Endothelial cell of umbilical vein (primary cell): ENCODE measurements at regions not wholly inside any gene's neighbourhood (a gene's known extent, or its start where the extent isn't known, plus 50 kb on each side); places are given as distances from the start of the nearest gene placed in this dataset.
"Not testable (repeated sequence)": the region's sequence is repeated elsewhere in the genome, so short reads cannot be mapped to it uniquely, and the experiment has no call there.

ENCODE experiments used
- BruUV-seq: library from RNA; stranded (reverse); fragments of 400-500 nt; replicated peaks from 2 replicates; lab custom pipeline; 2021; lab: Mats Ljungman, UMichigan
- CTCF ChIA-PET: fragments of 300-600, 350-600 bp; sonication (Branson Sonifier 250); formaldehyde crosslinking; loops from one replicate; lab custom pipeline; 2021; ENCODE audit warnings: antibody characterized with exemption, inconsistent platforms; lab: Charles Lee
- POLR2A ChIA-PET: fragments of 300-600, 350-600 bp; sonication (Branson Sonifier 250); formaldehyde crosslinking; loops from one replicate; lab custom pipeline; 2021; ENCODE audit warnings: antibody characterized with exemption, inconsistent platforms; lab: Charles Lee
- DNase-seq: peaks from one replicate; pipeline ENCODE4 v3.0.0-alpha.2; 2011; ENCODE audit warnings: low read depth, low spot score
- FAIRE-seq: peaks from 2 replicates; lab custom pipeline; 2011; peaks lifted over from hg19 to GRCh38; lab: Jason Lieb, UNC
- H2AFZ ChIP-seq: 2 replicates; pipeline ENCODE4 v1.6.0; 2012; ENCODE audit warnings: low read depth, low read length, control low read depth, inconsistent platforms
- H3K27ac ChIP-seq: 2 replicates; pipeline ENCODE4 v1.5.1; 2011; ENCODE audit warnings: low read depth, mild to moderate bottlenecking, control low read depth, low read length, moderate library complexity; ENCODE audit not compliant: insufficient read depth
- H3K27me3 ChIP-seq, 2 experiments: 2 replicates each; pipeline versions ENCODE4 v1.6.0 to v1.6.1; 2011; ENCODE audit warnings: low read length in 2 of 2, mixed read lengths in 1 of 2; ENCODE audit not compliant: control insufficient read depth in 2 of 2, insufficient read depth in 2 of 2
- H3K36me3 ChIP-seq, 2 experiments: 2 replicates in 1 of 2; 3 replicates in 1 of 2; pipeline ENCODE4 v1.5.1; 2011; ENCODE audit warnings: low read length in 2 of 2, mild to moderate bottlenecking in 1 of 2, moderate library complexity in 1 of 2; ENCODE audit not compliant: control insufficient read depth in 2 of 2, insufficient read depth in 2 of 2; ENCODE audit errors: extremely low read depth in 1 of 2
- H3K4me1 ChIP-seq: 3 replicates; pipeline ENCODE4 v1.5.1; 2011; ENCODE audit warnings: mild to moderate bottlenecking, low read length; ENCODE audit not compliant: control insufficient read depth, insufficient read depth; ENCODE audit errors: extremely low read depth
- H3K4me2 ChIP-seq: 2 replicates; pipeline ENCODE4 v1.6.1; 2011; ENCODE audit warnings: low read length, control low read depth, mixed read lengths; ENCODE audit not compliant: insufficient read depth
- H3K4me3 ChIP-seq, 3 experiments: fragments of 200-600 bp in 1 of 3; sonication (generic), shearing (Covaris generic) in 1 of 3; replicated peaks in 1 of 3; 2 replicates each; pipeline ENCODE4 v1.5.1; 2011 to 2016; ENCODE audit warnings: control low read depth in 3 of 3, low read length in 3 of 3, mild to moderate bottlenecking in 2 of 3, inconsistent platforms in 1 of 3, low read depth in 1 of 3, moderate library complexity in 1 of 3; ENCODE audit not compliant: insufficient read depth in 1 of 3
- H3K79me2 ChIP-seq: 2 replicates; pipeline ENCODE4 v1.6.0; 2012; ENCODE audit warnings: low read length, inconsistent platforms; ENCODE audit not compliant: control insufficient read depth, insufficient read depth
- H3K9ac ChIP-seq: replicated peaks from 2 replicates; pipeline ENCODE3; 2011; ENCODE audit warnings: low read length, control low read depth; ENCODE audit not compliant: insufficient read depth; ENCODE audit errors: extremely low read depth
- H3K9me1 ChIP-seq: replicated peaks from 3 replicates; pipeline ENCODE4 v1.6.0; 2011; ENCODE audit warnings: mild to moderate bottlenecking, low read length; ENCODE audit not compliant: control insufficient read depth, insufficient read depth; ENCODE audit errors: extremely low read depth
- H3K9me3 ChIP-seq: replicated peaks from 2 replicates; pipeline ENCODE4 v1.5.1; 2012; ENCODE audit warnings: low read length, inconsistent platforms; ENCODE audit not compliant: control insufficient read depth, insufficient read depth
- H4K20me1 ChIP-seq: replicated peaks from 2 replicates; pipeline ENCODE3; 2011; ENCODE audit warnings: mild to moderate bottlenecking, low read length; ENCODE audit not compliant: control insufficient read depth, insufficient read depth; ENCODE audit errors: extremely low read depth
- dilution Hi-C: fragments of 300-500 bp; cut with MboI; formaldehyde crosslinking; loops from one replicate; pipeline ENCODE4 v1.15.0; 2019; ENCODE audit warnings: low sequenced_read_pairs; ENCODE audit not compliant: extremely low pct_ligation_motif_present
- intact Hi-C: fragments of 100-400 bp; cut with micrococcal nuclease; formaldehyde crosslinking; loops from one replicate; pipeline ENCODE4 v1.10.0; 2022

DNA sequence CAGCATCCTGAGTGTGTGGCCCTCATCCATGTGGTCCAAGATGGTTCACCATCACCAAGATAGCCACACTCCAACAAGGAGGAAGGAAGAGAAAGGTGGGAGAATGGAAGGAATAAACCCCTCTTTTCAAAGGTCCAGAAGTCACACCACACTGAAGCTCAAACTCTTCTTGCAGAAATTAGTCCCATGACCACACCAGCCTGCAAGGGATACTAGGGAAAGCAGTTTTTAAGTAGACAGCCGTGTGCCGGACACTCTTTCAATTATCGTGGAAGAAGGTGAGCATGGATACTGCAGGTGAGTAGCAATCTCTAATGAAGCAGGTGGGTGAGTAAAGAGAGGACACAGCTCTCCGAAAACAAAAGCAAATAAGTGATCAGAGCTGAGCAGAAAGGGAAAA lies 191.7 kb upstream of the IRF2BP2 start:
- H3K27me3 ChIP-seq, H3K4me3 ChIP-seq, H3K4me2 ChIP-seq, FAIRE-seq, CTCF ChIA-PET, H3K9ac ChIP-seq, H3K9me1 ChIP-seq, dilution Hi-C loops, H3K27ac ChIP-seq, H3K79me2 ChIP-seq, H3K4me1 ChIP-seq, H4K20me1 ChIP-seq, POLR2A ChIA-PET, H3K36me3 ChIP-seq, H3K9me3 ChIP-seq, BruUV-seq, intact Hi-C loops, H2AFZ ChIP-seq, DNase-seq: not testable (repeated sequence)

GRCh38 chr1:234801147-234801546 lies 191.2 kb upstream of the IRF2BP2 start:
- H3K4me3 ChIP-seq, H3K9ac ChIP-seq, CTCF ChIA-PET, H3K36me3 ChIP-seq, DNase-seq, H4K20me1 ChIP-seq, H3K27me3 ChIP-seq, H3K27ac ChIP-seq, H3K9me1 ChIP-seq, H3K9me3 ChIP-seq, H2AFZ ChIP-seq, H3K4me1 ChIP-seq, POLR2A ChIA-PET, H3K4me2 ChIP-seq, dilution Hi-C loops, intact Hi-C loops, FAIRE-seq, H3K79me2 ChIP-seq, BruUV-seq: not testable (repeated sequence)

DNA sequence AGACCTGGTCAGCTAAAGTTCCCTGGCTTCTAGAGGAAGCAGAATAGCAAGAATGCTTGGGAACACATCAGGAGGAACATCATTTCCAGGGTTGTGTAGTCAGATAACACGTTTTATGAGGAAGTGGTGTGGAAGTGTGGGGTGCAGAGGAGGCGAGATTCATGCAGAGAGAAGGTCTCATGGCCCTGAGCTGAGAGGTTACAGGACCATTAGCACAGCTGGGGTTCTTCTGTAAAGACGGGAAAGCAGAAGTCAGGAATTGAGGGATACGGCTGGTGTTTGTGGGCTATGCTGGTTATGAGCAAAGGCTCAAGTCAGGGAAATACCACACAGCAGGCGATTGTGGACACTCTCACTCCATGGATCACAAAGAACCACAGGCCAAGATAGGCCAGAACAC lies 190.6 kb upstream of the IRF2BP2 start:
- H4K20me1 ChIP-seq, H3K36me3 ChIP-seq, H2AFZ ChIP-seq, H3K9me3 ChIP-seq, H3K27me3 ChIP-seq, H3K4me1 ChIP-seq, H3K9ac ChIP-seq, DNase-seq, FAIRE-seq, H3K4me3 ChIP-seq, H3K27ac ChIP-seq, BruUV-seq, intact Hi-C loops, H3K9me1 ChIP-seq, POLR2A ChIA-PET, dilution Hi-C loops, H3K4me2 ChIP-seq, CTCF ChIA-PET, H3K79me2 ChIP-seq: not testable (repeated sequence)

DNA sequence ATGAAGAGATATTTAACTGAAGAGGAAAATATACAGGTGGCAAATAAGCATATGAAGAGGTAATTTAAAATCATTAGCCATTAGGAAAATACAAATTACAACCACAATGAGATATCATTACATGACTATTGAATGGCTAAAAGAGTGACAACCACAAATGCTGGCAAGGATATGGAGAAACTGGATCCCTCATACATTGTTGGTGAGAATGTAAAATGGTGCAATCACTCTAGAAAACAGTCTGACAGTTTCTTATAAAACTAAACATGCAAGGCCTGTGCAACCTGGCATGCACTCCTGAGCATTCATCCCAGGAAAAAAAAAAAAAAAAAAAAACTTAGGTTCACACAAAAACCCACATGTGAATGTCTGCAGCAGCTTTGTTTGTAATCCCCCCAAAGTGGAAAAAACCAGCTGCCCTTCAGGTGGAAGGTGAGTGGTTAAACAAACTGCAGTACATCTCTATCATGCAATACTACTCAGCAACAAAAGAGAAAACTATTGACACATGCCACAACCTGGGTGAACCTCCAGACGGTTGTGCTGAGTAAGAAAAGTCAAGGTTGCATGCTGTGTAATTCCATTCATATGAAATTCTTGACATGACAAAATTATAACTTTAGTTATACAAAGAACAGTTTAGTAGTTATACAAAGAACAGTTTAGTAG lies 189.2 kb upstream of the IRF2BP2 start:
- H3K4me3 ChIP-seq, DNase-seq, POLR2A ChIA-PET: not testable (repeated sequence)

More for the DNA sequence above, 189.2 kb upstream of the IRF2BP2 start:
- H3K9ac ChIP-seq, H3K79me2 ChIP-seq, H3K4me2 ChIP-seq, intact Hi-C loops, H4K20me1 ChIP-seq, H3K4me1 ChIP-seq, H3K9me3 ChIP-seq, H3K36me3 ChIP-seq, CTCF ChIA-PET, FAIRE-seq, H3K9me1 ChIP-seq, H3K27ac ChIP-seq, BruUV-seq, H3K27me3 ChIP-seq, dilution Hi-C loops, H2AFZ ChIP-seq: not testable (repeated sequence)
